ENCODE measurements at regions not wholly inside any gene's neighbourhood (a gene's known extent, or its start where the extent isn't known, plus 50 kb on each side); places are given as distances from the start of the nearest gene placed in this dataset.

GRCh38 chr13:104160536-104160935 is 1094.3 kb upstream of the SLC10A2 start:
- Histone ChIP-seq H3K27ac (no peak overlapping the region), H3K4me1 (ENCODE audit: insufficient read depth) (no peaks in the 10 kb centered on the region), H4K20me1 (ENCODE audit: insufficient read depth) (no peaks in the 10 kb centered on the region), H3K9me3 (ENCODE audit: low read depth) (no peaks in the 10 kb centered on the region), H3K36me3 (ENCODE audit: low read depth) (no peaks in the 10 kb centered on the region), H3K9me2 (ENCODE audit: insufficient read depth) (no peaks in the 10 kb centered on the region), H3K4me3 (no peak overlapping the region), H3K4me2 (ENCODE audit: unreplicated experiment) (no peak overlapping the region), H3K9ac (no peak overlapping the region), H3K27me3 (replicated peaks; ENCODE audit: insufficient read depth) (no peaks in the 10 kb centered on the region), H2AFZ (no peak overlapping the region), H3F3A (ENCODE audit: insufficient read depth) (no peaks in the 10 kb centered on the region), H3K79me2 (ENCODE audit: insufficient read depth) (no peaks in the 10 kb centered on the region)
- DNase-seq, result no peak
- 33 to 34% methylated on average over 1 of the region's 1 CpG for WGBS, 2 experiments (ENCODE audit: low coverage in 1 of 2, low lambda C conversion rate in 2 of 2, missing lambda C conversion rate in 2 of 2)
- TF ChIP-seq EZH2phosphoT487 (IDR thresholded peaks at IDR 0.05; ENCODE audit: insufficient read depth, low read depth) (no peak), EZH2 (IDR thresholded peaks at IDR 0.05; ENCODE audit: insufficient read depth, poor library complexity, severe bottlenecking) (no peak)
- in situ Hi-C loops (cut with MboI), result no loop called here

- 27 to 29% methylated on average over 9 of the region's 9 CpGs for WGBS, 2 experiments (ENCODE audit: low coverage in 1 of 2, low lambda C conversion rate in 2 of 2, missing lambda C conversion rate in 2 of 2)
- Histone ChIP-seq H3K27ac (no peak overlapping the region), H3K36me3 (ENCODE audit: low read depth) (no peaks in the 10 kb centered on the region), H3K4me2 (ENCODE audit: unreplicated experiment) (no peak overlapping the region), H3K9ac (no peak overlapping the region), H3K9me3 (ENCODE audit: low read depth) (no peaks in the 10 kb centered on the region), H3K9me2 (ENCODE audit: insufficient read depth) (no peaks in the 10 kb centered on the region), H3F3A (ENCODE audit: insufficient read depth) (no peaks in the 10 kb centered on the region), H2AFZ (no peak overlapping the region), H3K79me2 (ENCODE audit: insufficient read depth) (no peaks in the 10 kb centered on the region), H4K20me1 (ENCODE audit: insufficient read depth) (no peaks in the 10 kb centered on the region), H3K4me1 (ENCODE audit: insufficient read depth) (no peaks in the 10 kb centered on the region), H3K4me3 (no peak overlapping the region), H3K27me3 (replicated peaks; ENCODE audit: insufficient read depth) (no peaks in the 10 kb centered on the region)
- in situ Hi-C loops (cut with MboI), result no loop called here
- no peak for DNase-seq
- TF ChIP-seq EZH2 (IDR thresholded peaks at IDR 0.05; ENCODE audit: insufficient read depth, poor library complexity, severe bottlenecking) (no peak), EZH2phosphoT487 (IDR thresholded peaks at IDR 0.05; ENCODE audit: insufficient read depth, low read depth) (no peak)
These were observed 1077.7 kb upstream of the SLC10A2 start for GRCh38 chr13:104143760-104144416.

GRCh38 chr13:104140552-104140951 is 1074.3 kb upstream of the SLC10A2 start:
- Histone ChIP-seq H3K4me2 (ENCODE audit: unreplicated experiment) (no peak overlapping the region), H3K4me3 (no peak overlapping the region), H3K27me3 (replicated peaks; ENCODE audit: insufficient read depth) (no peaks in the 10 kb centered on the region), H3K9me2 (ENCODE audit: insufficient read depth) (no peaks in the 10 kb centered on the region), H3K9me3 (ENCODE audit: low read depth) (no peaks in the 10 kb centered on the region), H3K4me1 (ENCODE audit: insufficient read depth) (no peaks in the 10 kb centered on the region), H3K27ac (no peak overlapping the region), H3K9ac (no peak overlapping the region), H3F3A (ENCODE audit: insufficient read depth) (no peaks in the 10 kb centered on the region), H2AFZ (no peak overlapping the region), H4K20me1 (ENCODE audit: insufficient read depth) (no peaks in the 10 kb centered on the region), H3K36me3 (ENCODE audit: low read depth) (no peaks in the 10 kb centered on the region), H3K79me2 (ENCODE audit: insufficient read depth) (no peaks in the 10 kb centered on the region)
- in situ Hi-C loops (cut with MboI), result no loop called here
- TF ChIP-seq EZH2 (IDR thresholded peaks at IDR 0.05; ENCODE audit: insufficient read depth, poor library complexity, severe bottlenecking) (no peak), EZH2phosphoT487 (IDR thresholded peaks at IDR 0.05; ENCODE audit: insufficient read depth, low read depth) (no peak)
- no peak for DNase-seq
- WGBS, 2 experiments (ENCODE audit: low coverage in 1 of 2, low lambda C conversion rate in 2 of 2, missing lambda C conversion rate in 2 of 2), result 17 to 25% methylated on average over 2 of the region's 2 CpGs

GRCh38 chr13:104137416-104137815 is 1071.2 kb upstream of the SLC10A2 start:
- H3K9ac ChIP-seq, result no peak overlapping the region
- 30 to 35% methylated on average over 6 of the region's 6 CpGs for WGBS, 2 experiments (ENCODE audit: low coverage in 1 of 2, low lambda C conversion rate in 2 of 2, missing lambda C conversion rate in 2 of 2)
- in situ Hi-C loops (cut with MboI), result no loop called here
- H3K4me1 ChIP-seq (ENCODE audit: insufficient read depth), result no peaks in the 10 kb centered on the region
- H3K9me2 ChIP-seq (ENCODE audit: insufficient read depth), result no peaks in the 10 kb centered on the region
- no peaks in the 10 kb centered on the region for H4K20me1 ChIP-seq (ENCODE audit: insufficient read depth)
- no peak for DNase-seq
- H3K4me2 ChIP-seq (ENCODE audit: unreplicated experiment), result no peak overlapping the region
- no peaks in the 10 kb centered on the region for H3K36me3 ChIP-seq (ENCODE audit: low read depth)
- H3K79me2 ChIP-seq (ENCODE audit: insufficient read depth), result no peaks in the 10 kb centered on the region
- TF ChIP-seq EZH2phosphoT487 (IDR thresholded peaks at IDR 0.05; ENCODE audit: insufficient read depth, low read depth) (no peak), EZH2 (IDR thresholded peaks at IDR 0.05; ENCODE audit: insufficient read depth, poor library complexity, severe bottlenecking) (no peak)
- H3K27me3 ChIP-seq (replicated peaks; ENCODE audit: insufficient read depth), result no peaks in the 10 kb centered on the region
- H3K27ac ChIP-seq, result no peak overlapping the region
- no peak overlapping the region for H3K4me3 ChIP-seq
- H3F3A ChIP-seq (ENCODE audit: insufficient read depth), result no peaks in the 10 kb centered on the region
- H3K9me3 ChIP-seq (ENCODE audit: low read depth), result no peaks in the 10 kb centered on the region
- H2AFZ ChIP-seq, result no peak overlapping the region

- WGBS, 2 experiments (ENCODE audit: low coverage in 1 of 2, low lambda C conversion rate in 2 of 2, missing lambda C conversion rate in 2 of 2), result 30 to 34% methylated on average over 5 of the region's 5 CpGs
- H3K9ac ChIP-seq, result no peak overlapping the region
These were observed 1066.6 kb upstream of the SLC10A2 start for GRCh38 chr13:104132849-104133248.

More at GRCh38 chr13:104132849-104133248, 1066.6 kb upstream of the SLC10A2 start:
- H3K9me3 ChIP-seq (ENCODE audit: low read depth), result no peaks in the 10 kb centered on the region
- no peaks in the 10 kb centered on the region for H3K9me2 ChIP-seq (ENCODE audit: insufficient read depth)
- no peaks in the 10 kb centered on the region for H3K79me2 ChIP-seq (ENCODE audit: insufficient read depth)
- H4K20me1 ChIP-seq (ENCODE audit: insufficient read depth), result no peaks in the 10 kb centered on the region
- no peaks in the 10 kb centered on the region for H3K27me3 ChIP-seq (replicated peaks; ENCODE audit: insufficient read depth)
- no peak overlapping the region for H3K27ac ChIP-seq
- TF ChIP-seq EZH2phosphoT487 (IDR thresholded peaks at IDR 0.05; ENCODE audit: insufficient read depth, low read depth), result no peak
- TF ChIP-seq EZH2 (IDR thresholded peaks at IDR 0.05; ENCODE audit: insufficient read depth, poor library complexity, severe bottlenecking), result no peak
- H3F3A ChIP-seq (ENCODE audit: insufficient read depth), result no peaks in the 10 kb centered on the region
- in situ Hi-C loops (cut with MboI), result no loop called here
- H3K4me3 ChIP-seq, result no peak overlapping the region
- no peak overlapping the region for H2AFZ ChIP-seq
- no peak overlapping the region for H3K4me2 ChIP-seq (ENCODE audit: unreplicated experiment)
- DNase-seq, result no peak
- H3K36me3 ChIP-seq (ENCODE audit: low read depth), result no peaks in the 10 kb centered on the region
- no peaks in the 10 kb centered on the region for H3K4me1 ChIP-seq (ENCODE audit: insufficient read depth)
